Urinary bladder (tissue), 3 donors: ENCODE measurements at regions not wholly inside any gene's neighbourhood (a gene's known extent, or its start where the extent isn't known, plus 50 kb on each side); places are given as distances from the start of the nearest gene placed in this dataset.
A peak's percentile ranks its signal among the peaks of the same experiment; 100 is the strongest.

Experiments
- DNase-seq: peaks from one replicate; pipeline ENCODE4 v3.0.0-alpha.2; 2015; ENCODE audit errors: extremely low spot score
- H3K27ac ChIP-seq: one replicate; pipeline ENCODE4 v1.5.1; 2013; ENCODE audit warnings: low read depth, mild to moderate bottlenecking, moderate library complexity
- H3K36me3 ChIP-seq: one replicate; pipeline ENCODE4 v1.6.1; 2013; ENCODE audit warnings: mild to moderate bottlenecking, moderate library complexity; ENCODE audit not compliant: insufficient read depth
- H3K4me1 ChIP-seq: one replicate; pipeline ENCODE4 v1.6.1; 2013; ENCODE audit warnings: mild to moderate bottlenecking, moderate library complexity; ENCODE audit not compliant: insufficient read depth
- H3K4me3 ChIP-seq: one replicate; pipeline ENCODE4 v1.5.1; 2013; ENCODE audit warnings: low read depth, low read length
- WGBS: extraction: QIAGEN DNeasy Blood & Tissue Kit; methylation state at CpG from one replicate; pipeline ENCODE4 v1.1.7; 2013; 5-methylcytosine and 5-hydroxymethylcytosine counted together
- donor health status: healthy with polysubstance abuse.
- donor health status: healthy.

DNA sequence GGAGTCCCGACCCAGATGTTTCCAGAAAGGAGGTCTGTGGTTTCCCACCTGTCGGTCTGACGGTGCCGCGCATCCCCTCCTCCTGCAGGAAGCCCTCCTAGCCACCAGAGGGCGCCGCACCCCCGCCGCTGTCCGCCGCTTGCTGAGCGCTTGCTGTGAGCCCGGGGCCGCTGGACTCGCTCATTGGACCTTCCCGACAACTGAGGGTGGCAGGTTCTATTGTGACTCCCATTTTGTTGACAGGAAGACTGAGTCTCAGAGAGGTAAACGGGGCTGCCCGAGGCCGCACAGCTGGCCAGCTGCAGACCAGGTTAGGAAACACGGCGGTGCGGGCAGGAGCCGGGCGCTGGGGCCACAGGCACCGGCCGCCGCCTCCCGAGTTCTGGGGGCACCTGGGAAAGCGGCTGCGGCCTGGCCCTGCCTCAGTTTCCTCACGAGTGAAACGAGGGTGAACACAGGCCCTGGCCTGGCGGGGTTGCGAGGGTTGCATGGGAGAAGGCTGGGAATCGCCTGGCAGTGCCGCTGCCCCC, 191.1 kb upstream of the CIBAR2 start:
- DNase-seq = no peak
- no peak overlapping the region for H3K27ac ChIP-seq
- no peaks in the 10 kb centered on the region for H3K36me3 ChIP-seq
- no peak overlapping the region for H3K4me3 ChIP-seq
- 59% methylated on average over 36 of the region's 36 CpGs for WGBS
- no peaks in the 10 kb centered on the region for H3K4me1 ChIP-seq

DNA sequence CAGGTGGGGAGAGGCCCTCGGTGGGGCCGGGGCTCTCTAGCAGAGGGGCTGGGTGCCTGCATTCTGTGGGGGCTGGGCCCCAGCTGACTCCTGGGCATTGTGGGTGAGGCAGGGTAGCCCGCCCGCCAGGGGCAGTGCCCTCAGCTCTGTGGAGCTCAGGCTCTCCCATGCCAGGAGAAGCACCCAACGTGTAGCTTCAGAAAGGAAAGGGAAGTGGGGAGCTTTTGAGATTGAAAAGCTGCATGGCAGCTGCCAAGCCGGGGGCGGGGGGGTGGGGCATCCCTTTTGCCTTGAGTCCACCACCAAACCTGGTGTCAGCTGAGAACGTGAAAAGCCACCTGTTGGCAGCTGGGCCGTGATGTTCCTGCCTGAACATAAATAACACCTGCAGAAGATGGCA, 192.1 kb upstream of the CIBAR2 start:
- Histone ChIP-seq H3K4me3 (no peak overlapping the region), H3K27ac (no peak overlapping the region), H3K4me1 (no peaks in the 10 kb centered on the region), H3K36me3 (no peaks in the 10 kb centered on the region)
- 80% methylated on average over 9 of the region's 9 CpGs for WGBS
- no peak for DNase-seq

- H3K36me3 ChIP-seq = no peaks in the 10 kb centered on the region
- 39% methylated on average over 12 of the region's 12 CpGs for WGBS
- no peak for DNase-seq
- H3K27ac ChIP-seq = no peak overlapping the region
- H3K4me3 ChIP-seq = no peak overlapping the region
- no peaks in the 10 kb centered on the region for H3K4me1 ChIP-seq
Measured at GRCh38 chr16:85306071-85306792, 194.0 kb upstream of the CIBAR2 start.

DNA sequence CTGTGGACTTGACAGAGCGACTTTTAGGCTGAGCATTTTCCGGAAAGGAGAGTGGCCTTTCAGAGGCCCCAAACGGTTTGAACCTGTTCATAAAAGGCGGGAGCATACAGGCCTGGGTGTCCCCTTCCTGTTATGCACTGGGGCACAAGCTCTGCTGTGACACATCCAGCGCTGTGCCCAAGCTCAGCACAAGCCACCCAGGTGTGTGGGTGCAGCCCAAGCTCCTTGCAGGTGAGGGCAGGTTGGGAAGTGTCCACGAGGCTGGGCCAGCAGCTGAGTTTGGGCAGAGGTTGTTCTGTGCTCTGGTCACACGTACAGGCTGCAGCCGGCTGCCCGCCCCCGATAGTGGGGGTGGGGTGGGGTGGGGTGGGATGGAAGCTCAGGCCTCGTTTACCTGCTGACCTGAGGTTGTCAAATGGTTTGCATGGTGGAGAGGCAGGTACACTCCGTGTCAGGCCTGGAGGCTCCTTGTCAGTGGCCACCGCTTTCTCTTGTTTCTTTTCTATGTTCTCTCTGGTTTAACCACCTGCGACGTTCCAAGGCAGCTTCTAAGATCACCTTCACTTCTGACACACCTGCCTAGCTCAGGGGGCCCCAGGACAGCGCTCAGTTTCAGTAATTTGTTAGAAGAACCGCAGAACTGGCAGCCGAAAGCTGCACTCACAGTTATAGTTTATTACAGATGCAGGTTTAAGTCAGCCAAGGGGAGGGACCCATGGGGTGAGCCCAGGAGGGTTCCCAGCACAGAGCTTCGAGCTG, 194.7 kb upstream of the CIBAR2 start:
- Histone ChIP-seq H3K4me1 (no peaks in the 10 kb centered on the region), H3K36me3 (no peaks in the 10 kb centered on the region), H3K27ac (no peak overlapping the region), H3K4me3 (no peak overlapping the region)
- WGBS = 83% methylated on average over 19 of the region's 19 CpGs
- no peak for DNase-seq

DNA sequence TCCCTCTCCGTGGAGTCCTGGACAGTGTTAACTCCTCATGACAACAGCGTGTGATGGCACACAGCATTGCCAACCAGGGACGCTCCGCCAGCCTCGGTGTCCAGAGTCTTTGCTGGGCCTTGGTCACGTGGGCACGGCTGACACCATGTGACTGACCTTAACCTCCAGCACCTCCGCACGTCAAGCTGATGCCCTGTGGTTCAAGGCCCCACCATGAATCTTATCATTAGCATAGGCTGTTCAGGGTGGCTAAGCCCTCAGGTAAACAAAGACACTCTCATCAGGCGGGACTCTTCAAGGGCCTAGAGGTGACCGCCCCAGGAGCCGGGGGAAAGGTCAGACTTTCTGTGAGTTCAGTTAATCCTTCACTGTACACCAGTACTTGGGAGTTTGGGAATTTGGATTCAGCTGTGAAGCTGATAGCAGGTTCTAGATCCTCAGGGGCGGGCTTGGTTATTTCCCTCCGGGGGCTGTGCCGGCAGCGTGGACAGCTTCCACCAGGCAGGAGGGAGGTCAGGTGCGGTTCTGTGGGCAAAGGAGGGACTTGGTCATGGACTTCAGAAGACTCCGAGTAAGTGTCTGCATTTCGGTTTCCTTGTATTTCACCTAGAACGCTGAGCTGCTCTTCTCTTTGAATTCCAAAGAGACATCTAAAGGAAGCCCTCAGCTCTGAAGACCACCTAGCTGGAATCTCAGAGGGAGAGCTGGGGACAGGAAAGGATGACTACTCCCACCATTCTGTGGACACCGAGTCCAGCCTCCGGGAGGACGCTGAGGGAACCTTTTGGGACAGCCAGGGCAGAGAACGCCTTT, 195.5 kb upstream of the CIBAR2 start:
- Histone ChIP-seq H3K36me3 (no peaks in the 10 kb centered on the region), H3K4me3 (no peak overlapping the region), H3K4me1 (no peaks in the 10 kb centered on the region), H3K27ac (no peak overlapping the region)
- 90% methylated on average over 24 of the region's 24 CpGs for WGBS
- no peak for DNase-seq

- Histone ChIP-seq H3K27ac (no peak overlapping the region), H3K36me3 (no peaks in the 10 kb centered on the region), H3K4me1 (no peaks in the 10 kb centered on the region), H3K4me3 (no peak overlapping the region)
- DNase-seq = no peak
- 87% methylated on average over 17 of the region's 17 CpGs for WGBS
Measured at GRCh38 chr16:85308611-85309540, 196.6 kb upstream of the CIBAR2 start.

- Histone ChIP-seq H3K4me1 (no peaks in the 10 kb centered on the region), H3K4me3 (no peak overlapping the region), H3K27ac (no peak overlapping the region), H3K36me3 (no peaks in the 10 kb centered on the region)
- 77% methylated on average over 37 of the region's 37 CpGs for WGBS
- no peak for DNase-seq
Measured at GRCh38 chr16:85309656-85310587, 197.7 kb upstream of the CIBAR2 start.

GRCh38 chr16:85310868-85311585, 198.8 kb upstream of the CIBAR2 start:
- 49% methylated on average over 27 of the region's 27 CpGs for WGBS
- no peaks in the 10 kb centered on the region for H3K36me3 ChIP-seq
- H3K4me3 ChIP-seq = no peak overlapping the region
- no peaks in the 10 kb centered on the region for H3K4me1 ChIP-seq
- no peak overlapping the region for H3K27ac ChIP-seq
- no peak for DNase-seq

DNA sequence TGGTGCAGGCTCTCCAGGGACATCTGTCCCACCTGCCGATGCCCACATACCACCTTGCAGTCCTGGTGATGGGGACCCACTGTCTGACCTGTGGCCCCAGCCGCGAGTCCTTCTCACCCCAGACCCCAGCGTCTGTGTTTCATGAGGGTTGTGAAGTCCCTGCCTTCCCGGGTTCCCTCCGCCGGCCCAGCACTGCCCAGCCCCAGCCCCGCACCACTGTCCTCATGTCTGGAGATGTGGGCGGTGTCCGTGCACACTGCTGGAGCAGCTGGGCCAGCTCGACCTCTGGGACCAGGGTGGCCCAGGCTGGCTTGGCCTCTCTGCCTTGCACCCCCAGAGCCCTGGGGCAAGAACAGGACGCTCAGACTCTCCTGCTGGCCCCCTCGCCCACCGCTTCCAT, 199.5 kb upstream of the CIBAR2 start:
- WGBS = 92% methylated on average over 14 of the region's 14 CpGs
- Histone ChIP-seq H3K4me3 (no peak overlapping the region), H3K27ac (no peak overlapping the region), H3K4me1 (no peaks in the 10 kb centered on the region), H3K36me3 (no peaks in the 10 kb centered on the region)
- DNase-seq = no peak

DNA sequence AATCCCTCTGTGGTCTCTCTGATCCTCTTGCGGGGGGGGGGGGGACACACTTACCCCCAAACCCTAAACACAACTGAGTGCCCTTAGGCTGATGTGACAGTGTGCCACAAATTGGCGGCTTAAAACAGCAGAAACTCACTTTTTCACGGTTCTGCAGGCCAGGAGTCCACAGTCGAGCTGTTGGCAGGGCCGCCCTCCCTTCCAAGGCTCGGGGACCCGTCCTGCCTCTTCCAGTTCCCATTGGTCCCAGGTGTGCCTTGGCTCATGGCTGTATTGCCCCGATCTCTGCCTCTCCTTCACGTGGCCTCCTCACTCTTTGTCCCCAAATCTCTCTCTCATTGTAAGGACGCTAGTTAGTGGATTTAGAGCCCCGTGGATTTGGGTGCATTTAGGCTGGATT, 199.9 kb upstream of the CIBAR2 start:
- no peak overlapping the region for H3K4me3 ChIP-seq
- H3K36me3 ChIP-seq = no peaks in the 10 kb centered on the region
- WGBS = 85% methylated on average over 11 of the region's 11 CpGs
- DNase-seq = no peak
- H3K27ac ChIP-seq = no peak overlapping the region
- no peaks in the 10 kb centered on the region for H3K4me1 ChIP-seq

- no peak overlapping the region for H3K4me3 ChIP-seq
- WGBS = 56% methylated on average over 23 of the region's 23 CpGs
- H3K4me1 ChIP-seq = no peaks in the 10 kb centered on the region
- DNase-seq = no peak
- peak overlapping the region; percentile 56 for H3K27ac ChIP-seq
- no peaks in the 10 kb centered on the region for H3K36me3 ChIP-seq
Measured at GRCh38 chr16:85312642-85313525, 200.6 kb upstream of the CIBAR2 start.
